ENCODE measurements at regions not wholly inside any gene's neighbourhood (a gene's known extent, or its start where the extent isn't known, plus 50 kb on each side); places are given as distances from the start of the nearest gene placed in this dataset.

DNA sequence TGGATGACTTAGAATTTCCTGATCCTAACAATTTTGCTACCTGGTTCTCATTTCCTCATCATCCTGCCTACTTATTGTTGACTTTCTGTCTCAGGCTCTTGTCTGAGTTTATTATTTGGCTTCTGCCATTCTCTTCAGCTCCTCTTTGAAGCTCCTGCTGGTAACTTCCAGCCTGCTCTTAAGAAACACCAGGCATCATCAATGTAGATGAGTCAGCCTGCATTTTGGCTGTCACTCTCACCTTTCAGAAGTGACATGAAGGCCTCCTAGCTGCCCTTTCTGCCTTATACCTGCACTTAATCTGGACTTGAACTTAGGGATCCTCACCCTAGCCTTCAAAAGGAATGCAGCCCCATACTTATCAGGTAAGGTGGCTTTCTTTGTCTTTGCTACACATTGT is 551.8 kb upstream of the ZNF608 start:
- no peaks in the 10 kb centered on the region for H3K36me3 Mint-ChIP-seq (ENCODE audit: insufficient read depth in 2 of 2)
- H3K27me3 Mint-ChIP-seq (ENCODE audit: low read depth) = no peaks in the 10 kb centered on the region
- ATAC-seq (replicated peaks in 1 of 2) (no peak), DNase-seq (no peak)
- H3K4me3 Mint-ChIP-seq = no peak overlapping the region
- H3K27ac Mint-ChIP-seq = no peak overlapping the region
- no peaks in the 10 kb centered on the region for H3K4me1 Mint-ChIP-seq (ENCODE audit: low read depth)
- peaks cover 1 to 4% of the 10 kb centered on the region in 2 donors for H3K9me3 Mint-ChIP-seq

DNA sequence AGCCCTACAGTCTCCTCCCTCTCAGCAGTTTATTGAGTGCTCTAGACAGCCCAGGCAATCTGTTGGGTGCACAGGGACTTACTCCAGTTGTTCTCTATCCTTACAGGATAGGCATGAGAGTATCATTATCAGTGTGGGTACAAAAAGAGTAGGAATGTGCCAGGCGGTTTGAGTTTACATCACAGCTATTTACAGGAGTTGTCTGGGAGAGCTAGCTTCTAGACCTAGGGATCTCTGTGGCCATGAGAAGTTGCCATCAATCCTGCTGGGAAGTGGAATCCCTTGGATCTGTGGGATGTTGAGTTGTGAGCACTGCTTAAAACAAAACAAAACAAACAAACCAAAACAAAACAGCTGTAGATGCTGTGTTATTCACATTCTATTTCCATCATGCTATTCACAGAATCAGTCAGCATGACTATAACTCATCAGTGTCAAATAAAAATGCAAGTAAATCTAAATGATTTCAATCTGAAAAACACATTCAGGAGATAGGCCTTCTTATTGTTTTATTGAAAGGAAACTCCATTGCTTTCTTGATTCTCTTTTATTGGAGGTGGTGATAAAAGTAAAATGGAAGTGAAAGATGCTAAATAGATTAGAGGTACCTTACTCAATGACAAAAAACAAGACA is 552.4 kb upstream of the ZNF608 start:
- Mint-ChIP-seq H3K36me3 (ENCODE audit: insufficient read depth in 2 of 2) (no peaks in the 10 kb centered on the region), H3K4me1 (ENCODE audit: low read depth) (no peaks in the 10 kb centered on the region), H3K4me3 (no peak overlapping the region), H3K9me3 (peaks cover 1 to 4% of the 10 kb centered on the region in 2 donors), H3K27ac (no peak overlapping the region), H3K27me3 (ENCODE audit: low read depth) (no peaks in the 10 kb centered on the region)
- DNase-seq (no peak), ATAC-seq (replicated peaks in 1 of 2) (no peak)

DNA sequence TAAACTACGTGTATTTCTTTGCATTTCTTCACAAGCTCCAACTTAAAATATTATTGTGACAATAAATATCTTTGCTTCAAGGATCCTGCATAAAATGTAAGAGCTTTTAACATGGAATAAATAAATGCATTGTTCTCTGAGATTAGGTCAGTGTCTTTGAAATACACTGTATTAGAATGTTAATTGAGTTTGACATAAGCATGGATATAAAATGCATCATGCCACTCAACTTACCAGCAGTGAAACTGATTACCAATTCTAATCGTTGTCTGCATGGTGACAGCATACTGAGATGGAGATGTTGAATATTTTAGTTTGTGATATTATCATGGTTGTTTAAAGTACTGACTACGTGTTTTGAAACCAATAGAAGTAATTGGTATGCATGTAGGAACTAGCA is 555.3 kb upstream of the ZNF608 start:
- H3K36me3 Mint-ChIP-seq (ENCODE audit: insufficient read depth in 2 of 2) = no peaks in the 10 kb centered on the region

DNA sequence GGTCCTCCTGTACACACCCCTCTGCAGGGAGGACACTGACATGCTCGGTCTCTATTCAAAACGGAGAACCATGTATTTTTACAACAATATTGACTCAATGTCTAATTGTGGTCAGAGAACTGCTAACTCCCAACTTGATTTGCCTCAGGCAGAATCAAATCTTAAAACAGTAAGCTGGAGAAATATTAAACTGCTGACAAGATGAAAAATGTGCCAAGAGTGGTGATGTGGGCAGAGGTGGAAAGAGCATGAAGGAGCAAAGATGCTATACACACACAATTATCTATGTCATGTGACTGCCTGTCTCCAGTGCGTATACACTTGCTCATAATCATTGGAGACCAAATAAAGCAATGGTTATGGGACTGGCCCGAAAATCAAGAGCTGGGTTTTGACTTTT is 556.1 kb upstream of the ZNF608 start:
- no peak overlapping the region for H3K4me3 Mint-ChIP-seq
- H3K36me3 Mint-ChIP-seq (ENCODE audit: insufficient read depth in 2 of 2) = no peaks in the 10 kb centered on the region
- no peaks in the 10 kb centered on the region for H3K27me3 Mint-ChIP-seq (ENCODE audit: low read depth)
- H3K4me1 Mint-ChIP-seq (ENCODE audit: low read depth) = no peaks in the 10 kb centered on the region
- ATAC-seq (replicated peaks in 1 of 2) (no peak), DNase-seq (no peak)
- no peak overlapping the region for H3K27ac Mint-ChIP-seq
- peaks cover 3 to 8% of the 10 kb centered on the region in 2 donors for H3K9me3 Mint-ChIP-seq

More for the DNA sequence above, 555.3 kb upstream of the ZNF608 start:
- no peak for DNase-seq
- Mint-ChIP-seq H3K27ac (no peak overlapping the region), H3K4me1 (ENCODE audit: low read depth) (no peaks in the 10 kb centered on the region), H3K27me3 (ENCODE audit: low read depth) (no peaks in the 10 kb centered on the region), H3K9me3 (peaks cover 1 to 6% of the 10 kb centered on the region in 2 donors), H3K4me3 (no peak overlapping the region)
- no peak for ATAC-seq (replicated peaks in 1 of 2)

DNA sequence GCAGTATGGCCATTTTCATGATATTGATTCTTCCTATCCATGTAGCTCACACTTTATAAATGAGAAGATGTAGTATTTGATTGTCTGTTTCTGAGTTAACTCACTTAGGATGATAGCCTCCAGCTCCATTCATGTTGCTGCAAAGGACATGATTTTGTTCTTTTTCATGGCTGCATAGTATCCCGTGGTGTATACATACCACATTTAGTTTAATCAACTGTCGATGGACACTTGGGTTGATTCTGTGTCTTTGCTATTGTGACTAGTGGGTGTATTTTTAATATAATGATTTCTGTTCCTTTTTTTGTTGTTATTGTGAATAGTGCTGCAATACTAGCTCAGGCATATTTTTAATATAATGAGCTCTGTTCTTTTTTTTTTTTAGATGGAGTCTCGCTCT is 560.3 kb upstream of the ZNF608 start:
- Mint-ChIP-seq H3K4me3 (no peak overlapping the region), H3K9me3 (peaks cover 5 to 8% of the 10 kb centered on the region in 2 donors), H3K4me1 (ENCODE audit: low read depth) (no peaks in the 10 kb centered on the region), H3K27ac (no peak overlapping the region), H3K36me3 (ENCODE audit: insufficient read depth in 2 of 2) (no peaks in the 10 kb centered on the region), H3K27me3 (ENCODE audit: low read depth) (no peaks in the 10 kb centered on the region)
- ATAC-seq (replicated peaks in 1 of 2) (no peak), DNase-seq (no peak)

DNA sequence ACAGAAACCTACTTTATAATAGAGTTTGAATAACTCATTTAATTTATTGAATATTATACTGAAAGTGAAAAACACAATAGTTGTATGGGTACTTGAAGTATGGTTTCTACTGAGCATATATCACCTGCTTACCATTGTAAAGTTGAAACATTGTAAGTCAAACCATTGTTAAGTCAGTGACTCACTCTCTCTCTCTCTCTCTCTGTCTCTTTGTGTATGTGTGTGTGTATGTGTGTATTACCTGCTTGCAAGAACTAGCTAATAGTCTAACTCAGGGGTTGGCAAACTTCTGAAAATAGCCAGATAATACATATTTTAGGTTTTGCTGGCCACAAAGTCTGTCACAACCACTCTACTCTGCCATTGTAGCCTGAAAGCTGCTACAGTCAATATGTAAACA is 564.3 kb upstream of the ZNF608 start:
- no peak overlapping the region for H3K4me3 Mint-ChIP-seq
- H3K27me3 Mint-ChIP-seq (ENCODE audit: low read depth) = no peaks in the 10 kb centered on the region
- H3K9me3 Mint-ChIP-seq = peaks cover 7 to 8% of the 10 kb centered on the region in 2 donors
- H3K27ac Mint-ChIP-seq = no peak overlapping the region
- no peaks in the 10 kb centered on the region for H3K4me1 Mint-ChIP-seq (ENCODE audit: low read depth)
- H3K36me3 Mint-ChIP-seq (ENCODE audit: insufficient read depth in 2 of 2) = no peaks in the 10 kb centered on the region
- ATAC-seq (replicated peaks in 1 of 2) (no peak), DNase-seq (no peak)

DNA sequence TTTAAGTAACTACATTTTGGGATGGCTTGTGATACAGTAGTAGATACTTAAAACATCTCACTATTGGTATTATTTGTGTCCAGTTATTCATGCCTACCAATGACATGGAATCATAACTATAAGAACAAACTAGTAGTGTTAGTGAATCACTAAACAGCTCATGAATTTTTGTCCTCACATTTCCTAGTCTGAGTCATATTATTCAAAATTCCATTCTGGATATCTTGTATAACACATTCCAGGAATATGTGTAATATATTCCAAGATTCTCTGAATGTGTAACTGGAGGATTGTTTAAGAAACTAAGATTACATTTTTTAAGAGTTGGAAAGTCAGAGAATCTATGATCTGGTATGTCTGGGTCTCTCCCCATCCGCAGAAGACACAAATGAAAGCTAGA is 565.3 kb upstream of the ZNF608 start:
- DNase-seq (no peak), ATAC-seq (replicated peaks in 1 of 2) (no peak)
- no peaks in the 10 kb centered on the region for H3K27me3 Mint-ChIP-seq (ENCODE audit: low read depth)
- H3K4me3 Mint-ChIP-seq = no peak overlapping the region
- H3K27ac Mint-ChIP-seq = no peak overlapping the region
- H3K36me3 Mint-ChIP-seq (ENCODE audit: insufficient read depth in 2 of 2) = no peaks in the 10 kb centered on the region
- no peaks in the 10 kb centered on the region for H3K4me1 Mint-ChIP-seq (ENCODE audit: low read depth)
- peaks cover 5 to 7% of the 10 kb centered on the region in 2 donors for H3K9me3 Mint-ChIP-seq

DNA sequence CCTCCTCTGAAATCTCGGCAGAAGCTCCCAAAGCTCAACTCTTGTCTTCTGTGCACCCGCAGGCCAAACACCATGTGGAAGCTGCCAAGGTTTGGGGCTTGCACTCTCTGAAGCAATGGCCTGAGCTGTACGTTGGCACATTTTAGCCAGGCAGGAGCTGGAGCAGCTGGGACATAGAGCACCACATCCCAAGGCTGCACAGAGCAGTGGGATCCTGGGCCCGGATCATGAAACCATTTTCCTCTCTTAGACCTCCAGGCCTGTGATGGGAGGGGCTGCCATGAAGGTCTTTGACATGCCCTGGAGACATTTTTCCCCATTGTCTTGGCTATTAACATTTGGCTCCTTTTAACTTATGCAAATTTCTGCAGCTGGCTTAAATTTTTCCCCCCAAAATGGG is 567.1 kb upstream of the ZNF608 start:
- Mint-ChIP-seq H3K9me3 (peaks cover 2 to 4% of the 10 kb centered on the region in 2 donors), H3K36me3 (ENCODE audit: insufficient read depth in 2 of 2) (no peaks in the 10 kb centered on the region), H3K27me3 (ENCODE audit: low read depth) (no peaks in the 10 kb centered on the region), H3K4me1 (ENCODE audit: low read depth) (no peaks in the 10 kb centered on the region), H3K27ac (no peak overlapping the region), H3K4me3 (no peak overlapping the region)
- no peak for ATAC-seq (replicated peaks in 1 of 2)
- no peak for DNase-seq

DNA sequence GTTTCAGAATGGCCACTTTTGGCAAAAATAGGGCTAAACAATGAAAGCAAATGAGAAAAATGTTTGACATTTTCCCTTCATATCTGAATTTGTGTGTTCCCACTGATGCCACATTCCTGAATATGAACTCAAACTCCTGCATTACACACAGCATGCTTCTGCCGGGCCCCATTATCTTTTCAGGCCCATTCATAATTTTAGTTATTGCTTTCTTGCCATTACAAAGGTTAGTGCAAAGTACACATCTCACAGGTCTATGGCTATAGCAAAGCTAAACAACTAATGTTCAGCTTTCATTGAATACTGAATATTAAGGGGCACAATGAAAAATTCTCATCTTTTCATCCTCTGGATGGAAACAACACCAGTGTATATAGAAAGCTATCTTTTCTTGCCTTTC is 568.9 kb upstream of the ZNF608 start:
- H3K27ac Mint-ChIP-seq = no peak overlapping the region
- H3K4me3 Mint-ChIP-seq = no peak overlapping the region

DNA sequence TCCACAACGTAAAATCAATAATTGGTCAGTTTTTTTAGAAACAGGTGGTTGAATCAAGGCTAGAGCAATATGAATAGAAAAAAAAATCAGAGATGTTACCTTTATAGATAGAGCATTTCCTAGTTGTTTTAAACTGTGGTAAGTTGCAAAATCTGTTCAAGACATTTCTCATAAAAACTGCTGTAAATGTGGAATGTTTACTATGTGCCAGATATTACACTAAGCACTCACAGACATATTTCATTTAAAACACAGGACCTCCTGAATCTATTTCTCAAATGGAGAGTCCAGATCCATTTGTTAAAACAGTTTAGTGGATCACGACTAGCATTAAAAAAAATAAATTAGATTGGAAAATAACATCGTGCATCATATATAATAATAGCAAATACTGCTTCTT is 570.0 kb upstream of the ZNF608 start:
- Mint-ChIP-seq H3K4me1 (ENCODE audit: low read depth) (no peaks in the 10 kb centered on the region), H3K4me3 (no peak overlapping the region), H3K27me3 (ENCODE audit: low read depth) (no peaks in the 10 kb centered on the region), H3K9me3 (peaks cover 2 to 4% of the 10 kb centered on the region in 2 donors), H3K36me3 (ENCODE audit: insufficient read depth in 2 of 2) (no peaks in the 10 kb centered on the region), H3K27ac (no peak overlapping the region)
- no peak for DNase-seq
- no peak for ATAC-seq (replicated peaks in 1 of 2)

More for the DNA sequence above, 568.9 kb upstream of the ZNF608 start:
- Mint-ChIP-seq H3K4me1 (ENCODE audit: low read depth) (no peaks in the 10 kb centered on the region), H3K36me3 (ENCODE audit: insufficient read depth in 2 of 2) (no peaks in the 10 kb centered on the region), H3K9me3 (peaks cover 2 to 4% of the 10 kb centered on the region in 2 donors), H3K27me3 (ENCODE audit: low read depth) (no peaks in the 10 kb centered on the region)
- ATAC-seq (replicated peaks in 1 of 2) = no peak
- DNase-seq = no peak

DNA sequence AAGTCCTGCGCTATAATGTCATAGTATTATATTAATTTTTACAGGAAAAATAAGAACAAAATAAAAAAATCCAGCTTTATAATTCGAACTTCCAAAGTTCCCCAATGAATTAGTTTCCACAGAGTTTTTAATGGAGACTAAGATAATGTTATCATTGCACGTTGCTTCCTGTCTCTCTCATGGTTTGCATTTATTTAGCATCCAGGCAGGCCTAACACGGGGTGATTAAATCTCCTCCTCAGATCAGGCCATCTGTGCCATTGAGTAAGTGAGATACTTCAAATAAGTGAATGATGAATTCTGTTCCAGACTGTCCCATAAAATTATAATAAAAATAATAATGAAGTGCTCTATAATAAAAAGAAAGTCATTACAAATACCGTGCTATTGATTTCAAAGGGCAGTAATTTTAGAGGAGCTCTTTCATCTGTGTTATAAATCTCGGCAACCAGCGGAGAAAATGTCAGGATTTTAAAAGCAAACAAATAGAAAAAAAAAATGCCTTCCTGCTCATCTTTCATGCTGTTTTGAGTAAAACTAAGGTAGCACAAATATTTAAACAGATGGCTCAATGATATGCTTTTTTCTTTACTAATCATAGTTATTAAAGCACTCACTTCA is 570.6 kb upstream of the ZNF608 start:
- Mint-ChIP-seq H3K9me3 (peaks cover 2 to 4% of the 10 kb centered on the region in 2 donors), H3K4me1 (ENCODE audit: low read depth) (no peaks in the 10 kb centered on the region), H3K27me3 (ENCODE audit: low read depth) (no peaks in the 10 kb centered on the region), H3K27ac (no peak overlapping the region), H3K4me3 (no peak overlapping the region), H3K36me3 (ENCODE audit: insufficient read depth in 2 of 2) (no peaks in the 10 kb centered on the region)
- DNase-seq = no peak
- no peak for ATAC-seq (replicated peaks in 1 of 2)

DNA sequence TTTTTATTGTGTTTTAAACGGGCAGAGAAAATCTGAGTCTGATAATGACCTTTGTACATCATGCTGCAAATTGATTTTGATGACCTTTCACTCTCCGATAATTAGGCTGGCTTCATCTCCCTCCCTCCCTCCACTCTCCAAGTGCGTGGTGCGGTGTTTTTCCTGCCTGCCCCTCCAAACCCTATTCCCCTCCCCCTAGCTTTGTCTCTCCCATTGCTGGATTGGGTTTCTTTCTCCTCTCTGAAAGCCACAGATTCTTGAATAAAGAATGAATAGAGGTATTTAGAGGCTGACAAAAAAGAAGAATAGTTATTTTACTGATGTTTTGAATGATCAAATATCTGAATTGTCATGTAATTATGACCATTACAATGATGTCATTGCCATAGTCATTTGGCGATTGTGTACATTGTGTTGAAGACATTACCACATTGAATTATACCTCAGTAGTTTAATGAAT is 571.1 kb upstream of the ZNF608 start:
- H3K9me3 Mint-ChIP-seq = peaks cover 2 to 4% of the 10 kb centered on the region in 2 donors
- H3K27me3 Mint-ChIP-seq (ENCODE audit: low read depth) = no peaks in the 10 kb centered on the region
- H3K4me1 Mint-ChIP-seq (ENCODE audit: low read depth) = no peaks in the 10 kb centered on the region

DNA sequence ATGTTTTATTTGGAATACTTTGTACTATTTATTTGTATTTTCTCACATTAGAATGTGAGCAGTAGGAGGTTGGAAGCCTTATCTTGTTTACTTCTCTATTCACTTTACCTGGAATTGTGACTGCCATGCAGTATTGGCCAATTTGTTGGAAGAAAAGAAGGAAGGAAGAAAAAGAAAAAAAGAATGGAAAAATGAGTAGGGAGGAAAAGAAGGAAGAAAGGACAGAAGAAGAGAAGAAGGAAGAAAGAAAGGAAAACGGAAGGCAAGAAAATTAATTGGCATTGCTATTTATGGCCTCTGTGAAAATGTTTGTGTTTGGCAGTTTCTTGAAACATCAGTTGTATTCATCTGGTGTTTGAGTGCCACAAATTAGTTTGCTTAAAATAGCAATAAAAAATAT is 575.2 kb upstream of the ZNF608 start:
- Mint-ChIP-seq H3K4me3 (no peak overlapping the region), H3K27me3 (ENCODE audit: low read depth) (no peaks in the 10 kb centered on the region)

More for the DNA sequence above, 571.1 kb upstream of the ZNF608 start:
- H3K4me3 Mint-ChIP-seq = no peak overlapping the region
- ATAC-seq (replicated peaks in 1 of 2) (no peak), DNase-seq (no peak)
- no peaks in the 10 kb centered on the region for H3K36me3 Mint-ChIP-seq (ENCODE audit: insufficient read depth in 2 of 2)
- H3K27ac Mint-ChIP-seq = no peak overlapping the region

DNA sequence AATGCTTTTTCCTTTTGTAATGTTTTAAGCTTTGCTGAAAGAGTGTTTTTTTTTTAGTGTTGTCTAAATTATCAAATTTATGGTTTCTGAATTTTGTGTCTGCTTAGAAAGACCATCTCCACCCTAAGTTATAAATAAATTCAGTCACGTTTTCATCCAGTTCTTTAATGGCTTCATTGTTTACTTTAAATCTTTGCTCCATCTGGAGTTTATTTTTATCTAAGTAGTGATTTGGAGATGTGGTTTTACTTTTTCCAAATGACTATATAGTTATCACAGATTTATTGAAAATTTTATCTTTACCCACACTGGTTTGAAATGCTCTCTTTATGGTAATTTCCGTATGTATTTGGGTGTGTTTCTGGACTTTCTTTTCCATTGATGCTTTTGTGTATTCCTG is 577.2 kb upstream of the ZNF608 start:
- no peak for ATAC-seq (replicated peaks in 1 of 2)

More for the DNA sequence above, 575.2 kb upstream of the ZNF608 start:
- no peak for ATAC-seq (replicated peaks in 1 of 2)
- Mint-ChIP-seq H3K4me1 (ENCODE audit: low read depth) (no peaks in the 10 kb centered on the region), H3K36me3 (ENCODE audit: insufficient read depth in 2 of 2) (no peaks in the 10 kb centered on the region), H3K9me3 (peaks cover 0 to 1% of the 10 kb centered on the region in 2 donors), H3K27ac (no peak overlapping the region)
- DNase-seq = no peak

More for the DNA sequence above, 577.2 kb upstream of the ZNF608 start:
- no peaks in the 10 kb centered on the region for H3K36me3 Mint-ChIP-seq (ENCODE audit: insufficient read depth in 2 of 2)
- H3K27me3 Mint-ChIP-seq (ENCODE audit: low read depth) = no peaks in the 10 kb centered on the region
- peaks cover 0 to 2% of the 10 kb centered on the region in 2 donors for H3K9me3 Mint-ChIP-seq
- no peaks in the 10 kb centered on the region for H3K4me1 Mint-ChIP-seq (ENCODE audit: low read depth)
- no peak overlapping the region for H3K4me3 Mint-ChIP-seq
- no peak overlapping the region for H3K27ac Mint-ChIP-seq
- no peak for DNase-seq
